Bronchial epithelial cell (primary cell): ENCODE measurements at regions not wholly inside any gene's neighbourhood (a gene's known extent, or its start where the extent isn't known, plus 50 kb on each side); places are given as distances from the start of the nearest gene placed in this dataset.

Source experiments
- DNase-seq: peaks from one replicate; pipeline ENCODE4 v3.0.0-alpha.2; 2010; ENCODE audit warnings: low read depth
- FAIRE-seq: peaks from 2 replicates; lab custom pipeline; 2011; peaks lifted over from hg19 to GRCh38; lab: Jason Lieb, UNC
- H3K27me3 ChIP-seq: 2 replicates; pipeline ENCODE4 v1.5.1; 2011; ENCODE audit warnings: low read length; ENCODE audit not compliant: control insufficient read depth, insufficient read depth
- H3K36me3 ChIP-seq: 2 replicates; pipeline ENCODE4 v1.5.1; 2011; ENCODE audit warnings: low read length; ENCODE audit not compliant: control insufficient read depth, insufficient read depth
- H3K4me3 ChIP-seq: 2 replicates; pipeline ENCODE4 v1.5.1; 2011; ENCODE audit warnings: mild to moderate bottlenecking, low read depth, low read length, control low read depth
- CTCF ChIP-seq: IDR thresholded peaks from 2 replicates; pipeline ENCODE4 v1.5.1; 2011; ENCODE audit warnings: mild to moderate bottlenecking, moderate library complexity, low read length, control low read depth, inconsistent platforms; ENCODE audit not compliant: insufficient read depth, severe bottlenecking

GRCh38 chr14:98428483-98428994, 843.5 kb downstream of the BCL11B start:
- Histone ChIP-seq H3K27me3 (no peaks in the 10 kb centered on the region), H3K4me3 (no peak overlapping the region), H3K36me3 (no peaks in the 10 kb centered on the region)
- FAIRE-seq (no peak), DNase-seq (no peak)
- no peak for TF ChIP-seq CTCF

- no peak for FAIRE-seq
- H3K4me3 ChIP-seq: no peak overlapping the region
- H3K36me3 ChIP-seq: no peaks in the 10 kb centered on the region
- no peaks in the 10 kb centered on the region for H3K27me3 ChIP-seq
- no peak for DNase-seq
- TF ChIP-seq CTCF: no peak
Measured at GRCh38 chr14:98433436-98433835, 838.6 kb downstream of the BCL11B start.

- Histone ChIP-seq H3K4me3 (no peak overlapping the region), H3K27me3 (no peaks in the 10 kb centered on the region), H3K36me3 (no peaks in the 10 kb centered on the region)
- TF ChIP-seq CTCF: no peak
- FAIRE-seq (no peak), DNase-seq (no peak)
Measured at GRCh38 chr14:98437113-98437512, 834.9 kb downstream of the BCL11B start.

- no peaks in the 10 kb centered on the region for H3K36me3 ChIP-seq
- no peak for FAIRE-seq
- no peak for TF ChIP-seq CTCF
- no peak overlapping the region for H3K4me3 ChIP-seq
- no peak for DNase-seq
- no peaks in the 10 kb centered on the region for H3K27me3 ChIP-seq
Measured at GRCh38 chr14:98444077-98444476, 827.9 kb downstream of the BCL11B start.

GRCh38 chr14:98445718-98446117, 826.3 kb downstream of the BCL11B start:
- no peak for FAIRE-seq
- Histone ChIP-seq H3K4me3 (no peak overlapping the region), H3K36me3 (no peaks in the 10 kb centered on the region), H3K27me3 (no peaks in the 10 kb centered on the region)
- TF ChIP-seq CTCF: no peak
- DNase-seq: no peak

- Histone ChIP-seq H3K36me3 (no peaks in the 10 kb centered on the region), H3K4me3 (no peak overlapping the region), H3K27me3 (no peaks in the 10 kb centered on the region)
- TF ChIP-seq CTCF: no peak
- DNase-seq: no peak
- no peak for FAIRE-seq
Measured at GRCh38 chr14:98446508-98446907, 825.5 kb downstream of the BCL11B start.
